ENCODE measurements at regions not wholly inside any gene's neighbourhood (a gene's known extent, or its start where the extent isn't known, plus 50 kb on each side); places are given as distances from the start of the nearest gene placed in this dataset.

DNA sequence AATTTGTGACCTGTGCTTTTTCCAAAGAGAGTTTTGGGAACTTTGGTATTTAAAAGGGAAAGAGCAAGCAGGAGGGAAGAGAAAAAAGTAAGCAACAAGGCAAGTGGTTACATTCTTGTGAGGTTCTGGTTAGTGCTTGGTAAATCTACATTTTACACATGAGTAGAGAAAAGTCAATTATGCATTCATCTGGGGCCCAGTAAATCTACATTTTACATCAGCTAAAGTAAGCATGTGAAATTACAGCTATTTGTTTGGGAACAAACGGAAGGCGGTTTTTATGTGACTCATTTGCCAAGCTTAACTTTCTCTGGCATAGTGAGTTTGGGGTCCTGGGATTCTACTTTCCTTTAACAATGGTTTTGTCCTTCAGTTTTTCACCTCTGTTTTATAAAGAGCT is 102.2 kb downstream of the SNX18 start:
- peak; percentile 60 for DNase-seq (ENCODE audit: low read depth, low spot score)

GRCh38 chr5:54616518-54617220 is 99.1 kb downstream of the SNX18 start:
- no peak for DNase-seq (ENCODE audit: low read depth, low spot score)

DNA sequence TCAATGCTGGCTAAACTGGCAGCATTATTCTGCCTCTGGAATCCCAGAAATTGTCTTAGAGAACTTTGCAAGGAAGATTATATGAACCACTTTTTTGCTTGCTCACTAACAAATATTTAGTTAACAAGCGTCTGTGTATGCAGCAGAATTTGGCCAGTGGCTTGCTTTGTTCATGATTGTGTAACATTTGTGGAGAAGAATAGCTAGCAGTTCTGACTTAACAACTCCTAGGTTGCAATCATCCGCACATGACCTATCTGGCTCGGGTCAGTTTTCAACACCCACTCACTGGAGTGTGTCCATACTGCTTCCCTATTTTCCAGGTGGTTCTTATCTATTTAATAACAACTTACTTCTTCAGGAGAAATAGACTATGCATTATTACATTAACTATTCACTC is 98.5 kb downstream of the SNX18 start:
- peak; percentile 15 for DNase-seq (ENCODE audit: low read depth, low spot score)

- DNase-seq (ENCODE audit: low read depth, low spot score): no peak
These were observed 97.8 kb downstream of the SNX18 start for GRCh38 chr5:54615381-54615780.

GRCh38 chr5:54612711-54613110 is 95.2 kb downstream of the SNX18 start:
- DNase-seq (ENCODE audit: low read depth, low spot score): no peak

DNA sequence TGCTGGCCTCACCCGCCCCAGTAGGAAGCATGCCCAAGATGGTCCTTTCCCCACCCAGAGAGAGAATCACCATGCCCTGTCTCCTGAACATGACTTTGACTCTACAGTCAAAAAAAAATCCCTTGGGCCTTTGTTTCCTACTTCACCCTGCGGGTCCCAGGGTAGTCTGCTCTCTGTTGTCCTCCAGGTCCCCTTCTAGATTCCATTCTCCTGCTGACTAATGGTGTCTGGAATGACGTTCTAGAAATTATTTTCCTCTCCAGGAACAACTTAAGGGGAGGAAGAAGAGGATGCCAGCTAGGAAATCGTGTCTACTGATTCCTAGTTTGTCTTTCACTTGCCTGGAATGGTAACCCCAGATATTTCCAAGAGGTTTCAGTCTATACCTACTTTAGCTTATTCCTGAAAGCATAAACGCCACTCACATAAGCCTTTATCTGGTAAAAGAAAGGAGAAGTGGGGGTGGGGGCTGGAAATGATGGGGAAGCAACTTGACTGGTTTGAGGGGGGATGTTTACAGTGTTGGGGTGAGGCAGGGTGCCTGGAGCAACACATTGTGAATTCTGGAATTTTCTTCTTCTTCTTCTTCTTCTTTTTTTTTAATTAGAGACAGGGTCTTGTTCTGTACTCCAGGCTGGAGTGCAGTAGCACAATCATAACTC is 93.9 kb downstream of the SNX18 start:
- peak; percentile 48 for DNase-seq (ENCODE audit: low read depth, low spot score)

DNA sequence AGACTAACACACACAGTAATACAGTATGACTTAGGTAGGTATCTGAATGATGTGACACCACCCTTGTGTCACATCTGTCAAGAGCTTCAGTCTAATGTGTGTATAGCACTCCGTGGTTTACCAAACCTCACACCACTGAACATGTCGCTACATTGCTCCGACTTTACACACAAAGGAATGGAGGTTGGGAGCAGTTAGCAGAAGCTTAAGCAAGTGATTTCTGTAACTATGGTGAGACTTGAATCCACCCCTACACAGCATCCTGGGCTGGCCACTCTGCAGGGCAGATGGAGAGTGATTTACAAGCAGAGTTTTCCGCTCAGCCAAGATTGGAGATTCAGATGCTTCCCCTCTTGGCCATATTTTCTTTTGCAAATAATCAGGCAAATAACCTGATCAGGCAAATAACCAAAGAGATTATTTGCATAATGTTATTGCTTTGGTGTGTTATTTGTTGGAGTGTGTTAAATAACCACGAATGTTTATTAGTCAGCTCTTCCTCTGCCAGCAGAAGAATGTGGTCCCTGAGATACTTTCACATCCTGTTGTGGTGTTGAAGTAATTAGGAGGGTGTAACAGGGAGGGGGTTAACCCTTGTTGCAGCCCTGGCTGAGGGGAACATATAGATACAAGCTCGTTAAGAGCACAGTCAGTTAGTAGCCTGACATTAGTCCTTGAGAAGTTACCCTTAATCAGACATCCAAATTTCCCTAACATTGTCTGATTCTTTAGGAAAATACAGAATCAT is 92.8 kb downstream of the SNX18 start:
- DNase-seq (ENCODE audit: low read depth, low spot score): peak; percentile 56

- DNase-seq (ENCODE audit: low read depth, low spot score): no peak
These were observed 91.0 kb downstream of the SNX18 start for GRCh38 chr5:54608423-54609085.

DNA sequence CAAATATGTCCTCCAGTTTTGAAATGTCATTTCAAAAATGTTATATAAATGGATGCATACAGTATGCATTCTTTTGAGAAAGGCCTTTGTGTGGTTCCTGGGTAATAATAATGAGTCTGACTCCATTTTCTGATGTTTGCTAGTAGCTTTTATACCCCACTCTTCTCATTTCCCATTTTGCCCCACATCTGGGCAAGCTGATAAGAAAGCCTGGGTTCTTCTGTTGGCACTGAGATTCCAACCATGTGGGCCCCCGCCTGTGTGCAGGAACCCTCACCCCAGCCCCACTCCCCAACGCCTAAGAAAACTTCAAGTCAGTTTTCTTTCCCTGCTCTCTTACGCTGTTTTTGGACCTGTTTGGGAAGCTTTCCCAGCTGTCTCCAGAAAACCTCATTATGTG is 89.4 kb downstream of the SNX18 start:
- no peak for DNase-seq (ENCODE audit: low read depth, low spot score)

DNA sequence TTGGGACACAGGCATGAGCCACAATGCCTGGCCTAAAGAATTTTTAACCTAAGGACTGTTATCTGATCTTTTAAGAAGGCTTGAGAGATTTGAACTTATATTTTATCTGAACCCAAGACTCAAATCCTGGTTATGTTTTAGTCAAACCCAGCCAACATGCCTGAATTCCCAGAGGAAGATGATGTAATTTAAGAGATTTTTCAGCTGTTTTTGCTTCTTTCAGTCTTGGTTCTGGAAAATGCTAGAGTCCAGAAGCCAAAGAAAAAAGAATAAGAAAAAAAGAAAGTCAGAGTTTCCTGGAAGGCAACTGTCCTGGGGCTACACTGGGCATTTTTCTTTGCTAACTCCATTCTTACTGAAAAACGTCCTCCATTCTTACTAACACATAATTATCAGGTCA is 85.8 kb downstream of the SNX18 start:
- DNase-seq (ENCODE audit: low read depth, low spot score): no peak

DNA sequence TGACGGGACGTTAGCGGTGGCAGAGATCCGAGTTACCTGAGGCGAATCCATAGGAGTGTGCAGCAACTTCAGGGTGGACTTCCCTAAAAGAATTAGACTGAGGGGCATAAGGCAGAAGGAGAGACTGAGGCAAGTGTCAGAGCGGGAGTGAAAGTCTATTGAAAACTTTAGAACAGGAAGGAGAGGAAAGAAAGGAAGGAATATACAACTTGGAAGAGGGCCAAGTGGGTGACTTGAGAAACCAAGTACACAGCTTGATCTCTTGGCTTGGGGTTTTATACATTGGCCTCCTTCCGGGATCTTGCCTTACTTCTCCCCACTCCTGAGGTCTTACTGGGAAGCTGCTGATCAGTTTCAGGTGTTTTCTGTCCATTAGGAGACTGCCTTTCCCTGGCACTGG is 84.9 kb downstream of the SNX18 start:
- no peak for DNase-seq (ENCODE audit: low read depth, low spot score)

DNA sequence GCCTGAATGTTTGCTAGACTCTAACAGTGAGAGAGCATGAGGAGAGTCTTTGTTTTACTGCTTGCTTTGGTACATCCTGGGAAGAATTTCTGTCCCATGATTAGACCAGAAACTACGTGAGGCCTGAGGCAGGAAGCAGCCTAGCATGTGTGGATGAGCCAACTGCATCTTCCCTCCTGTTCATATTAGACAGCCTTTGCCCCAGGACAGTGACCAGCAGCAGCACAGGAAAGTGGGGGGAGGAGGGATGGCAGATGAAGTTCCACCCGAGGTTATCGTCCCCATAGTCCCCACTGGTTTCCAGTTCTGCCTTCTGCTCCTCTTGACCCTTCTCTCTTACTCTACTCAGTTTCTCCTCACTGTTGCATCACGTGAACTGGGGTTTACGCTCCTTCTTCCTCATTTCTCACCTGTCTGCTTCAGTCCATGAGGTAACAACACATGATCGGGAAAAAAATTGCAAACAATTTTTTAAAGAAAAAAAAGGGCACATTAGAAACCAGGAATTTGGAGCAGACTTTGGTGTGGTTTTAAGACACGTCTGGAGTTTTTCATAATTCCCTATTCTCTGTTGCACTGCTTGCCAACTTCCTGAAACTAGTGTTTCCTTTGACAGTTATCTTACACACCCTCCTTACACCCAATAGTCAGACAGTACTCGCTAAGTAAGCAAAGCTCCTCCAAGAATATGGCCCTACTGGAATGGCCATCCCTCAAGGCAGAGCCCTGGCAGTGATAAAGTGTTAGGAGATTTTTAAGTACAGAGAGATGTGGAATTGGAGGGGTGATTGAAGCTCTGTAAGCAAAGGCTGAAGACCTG is 84.1 kb downstream of the SNX18 start:
- DNase-seq (ENCODE audit: low read depth, low spot score): no peak

Data from astrocyte of the hippocampus (primary cell).